SK-N-SH treated with all-trans-retinoic acid at 6 μM for 48 hours (cell line): ENCODE measurements at regions not wholly inside any gene's neighbourhood (a gene's known extent, or its start where the extent isn't known, plus 50 kb on each side); places are given as distances from the start of the nearest gene placed in this dataset.

Experiments used
- ATAC-seq: fragments of 200-7000 bp; cut with Tn5 transposase; 3 replicates; pipeline ENCODE4 v1.9.1; 2020; ENCODE audit warnings: mild to moderate bottlenecking, moderate library complexity
- ARNTL ChIP-seq: fragments of 450-650 bp; formaldehyde crosslinking; IDR thresholded peaks from 2 replicates; pipeline ENCODE4 v1.5.0; 2020; ENCODE audit warnings: low read depth, mild to moderate bottlenecking, moderate library complexity, borderline replicate concordance
- BACH2 ChIP-seq: fragments of 250-450 bp; sonication (Bioruptor Pico); IDR thresholded peaks from 2 replicates; pipeline ENCODE4 v1.9.0; 2021; ENCODE audit warnings: mild to moderate bottlenecking, borderline replicate concordance
- CREB5 ChIP-seq: fragments of 250-450 bp; sonication (Bioruptor Pico); IDR thresholded peaks from 2 replicates; pipeline ENCODE4 v1.5.1; 2020; ENCODE audit warnings: low read depth, mild to moderate bottlenecking, moderate library complexity
- CSDC2 ChIP-seq: fragments of 250-450 bp; sonication (Bioruptor Pico); IDR thresholded peaks from 2 replicates; pipeline ENCODE4 v1.5.0; 2020; ENCODE audit warnings: mild to moderate bottlenecking, moderate library complexity
- CSRNP3 ChIP-seq: fragments of 250-450 bp; sonication (Bioruptor Pico); IDR thresholded peaks from 2 replicates; pipeline ENCODE4 v1.5.1; 2021; ENCODE audit warnings: mild to moderate bottlenecking, moderate library complexity
- ESRRG ChIP-seq: fragments of 250-450 bp; sonication (Bioruptor Pico); IDR thresholded peaks from 2 replicates; pipeline ENCODE4 v1.6.1; 2021; ENCODE audit warnings: mild to moderate bottlenecking
- GLIS3 ChIP-seq: fragments of 250-450 bp; sonication (Bioruptor Pico); IDR thresholded peaks from 2 replicates; pipeline ENCODE4 v1.5.0; 2020; ENCODE audit warnings: mild to moderate bottlenecking, moderate library complexity
- ISL1 ChIP-seq: fragments of 250-450 bp; sonication (Bioruptor Pico); IDR thresholded peaks from 2 replicates; pipeline ENCODE4 v2.1.2; 2022; ENCODE audit warnings: mild to moderate bottlenecking, moderate library complexity
- OSR1 ChIP-seq: fragments of 250-450 bp; sonication (Bioruptor Pico); IDR thresholded peaks from 2 replicates; pipeline ENCODE4 v1.8.0; 2022; ENCODE audit warnings: moderate library complexity, mild to moderate bottlenecking, inconsistent platforms
- PATZ1 ChIP-seq: fragments of 250-450 bp; sonication (Bioruptor Pico); IDR thresholded peaks from 2 replicates; pipeline ENCODE4 v1.8.0; 2020; ENCODE audit warnings: mild to moderate bottlenecking, moderate library complexity, borderline replicate concordance
- POU6F1 ChIP-seq: fragments of 250-450 bp; sonication (Bioruptor Pico); IDR thresholded peaks from 2 replicates; pipeline ENCODE4 v1.8.0; 2021; ENCODE audit warnings: low read depth, mild to moderate bottlenecking, moderate library complexity, borderline replicate concordance
- PPARA ChIP-seq: fragments of 250-450 bp; sonication (Bioruptor Pico); IDR thresholded peaks from 2 replicates; pipeline ENCODE4 v1.5.0; 2020; ENCODE audit warnings: mild to moderate bottlenecking, borderline replicate concordance
- RARB ChIP-seq: fragments of 250-450 bp; sonication (Bioruptor Pico); IDR thresholded peaks from 2 replicates; pipeline ENCODE4 v1.8.0; 2021; ENCODE audit warnings: mild to moderate bottlenecking, moderate library complexity
- SNAI2 ChIP-seq: fragments of 250-450 bp; sonication (Bioruptor Pico); IDR thresholded peaks from 2 replicates; pipeline ENCODE4 v1.5.0; 2020; ENCODE audit warnings: mild to moderate bottlenecking, moderate library complexity
- TCF4 ChIP-seq: fragments of 250-450 bp; sonication (Bioruptor Pico); IDR thresholded peaks from 2 replicates; pipeline ENCODE4 v1.8.0; 2021; ENCODE audit warnings: mild to moderate bottlenecking, moderate library complexity, borderline replicate concordance
- TOX ChIP-seq: fragments of 250-450 bp; sonication (Bioruptor Pico); IDR thresholded peaks from 2 replicates; pipeline ENCODE4 v1.8.0; 2021; ENCODE audit warnings: mild to moderate bottlenecking, moderate library complexity, borderline replicate concordance
- TSHZ2 ChIP-seq: fragments of 250-450 bp; sonication (Bioruptor Pico); IDR thresholded peaks from 2 replicates; pipeline ENCODE4 v1.5.0; 2020; ENCODE audit warnings: mild to moderate bottlenecking, moderate library complexity
- ZC3H10 ChIP-seq: fragments of 250-450 bp; sonication (Bioruptor Pico); IDR thresholded peaks from 2 replicates; pipeline ENCODE4 v1.5.1; 2021; ENCODE audit warnings: mild to moderate bottlenecking, moderate library complexity
- ZFP3 ChIP-seq: fragments of 250-450 bp; sonication (Bioruptor Pico); IDR thresholded peaks from 2 replicates; pipeline ENCODE4 v1.5.0; 2020; ENCODE audit warnings: mild to moderate bottlenecking, moderate library complexity
- ZFP30 ChIP-seq: fragments of 450-650 bp; formaldehyde crosslinking; IDR thresholded peaks from 2 replicates; pipeline ENCODE4 v1.5.0; 2022; ENCODE audit warnings: mild to moderate bottlenecking, moderate library complexity
- ZNF565 ChIP-seq: fragments of 450-650 bp; formaldehyde crosslinking; conservative IDR thresholded peaks from 2 replicates; pipeline ENCODE4 v1.5.0; 2020; ENCODE audit warnings: low read depth, mild to moderate bottlenecking, moderate library complexity
- ZNF70 ChIP-seq: fragments of 450-650 bp; formaldehyde crosslinking; IDR thresholded peaks from 2 replicates; pipeline ENCODE4 v1.5.0; 2020; ENCODE audit warnings: mild to moderate bottlenecking, moderate library complexity
- ZNF8 ChIP-seq: fragments of 450-650 bp; formaldehyde crosslinking; IDR thresholded peaks from 2 replicates; pipeline ENCODE4 v1.5.0; 2020; ENCODE audit warnings: mild to moderate bottlenecking, moderate library complexity

- TF ChIP-seq ISL1 (CRISPR knock-in tag): no peak
- no peak for TF ChIP-seq PATZ1 (CRISPR knock-in tag)
- TF ChIP-seq TCF4 (CRISPR knock-in tag): no peak
- TF ChIP-seq TOX: no peak
- no peak for TF ChIP-seq PPARA (CRISPR knock-in tag)
- no peak for TF ChIP-seq OSR1 (CRISPR knock-in tag)
- TF ChIP-seq GLIS3: no peak
- no peak for TF ChIP-seq ZFP3 (CRISPR knock-in tag)
- TF ChIP-seq ZNF565 (CRISPR knock-in tag): no peak
- TF ChIP-seq RARB (CRISPR knock-in tag): no peak
- TF ChIP-seq BACH2 (CRISPR knock-in tag): no peak
- no peak for ATAC-seq
Measured at GRCh38 chr2:240373289-240373885, 62.1 kb upstream of the GPC1 start.

- peak; percentile 89 for ATAC-seq
- TF ChIP-seq GLIS3 (no peak), CSRNP3 (CRISPR knock-in tag) (no peak), PATZ1 (CRISPR knock-in tag) (no peak), ARNTL (no peak), CSDC2 (CRISPR knock-in tag) (peak; percentile 80), ZFP30 (no peak), ZNF565 (CRISPR knock-in tag) (no peak), ESRRG (CRISPR knock-in tag) (no peak), TSHZ2 (CRISPR knock-in tag) (no peak), OSR1 (CRISPR knock-in tag) (no peak), TOX (no peak), ZFP3 (CRISPR knock-in tag) (0 out of 2 replicates have a peak, but pooled peaks have one; percentile 71), SNAI2 (CRISPR knock-in tag) (no peak; the same call in 1 of the 2 replicates), ISL1 (CRISPR knock-in tag) (0 out of 2 replicates have a peak, but pooled peaks have one; percentile 49), ZC3H10 (CRISPR knock-in tag) (peak; percentile 43; the same call in 1 of the 2 replicates), POU6F1 (CRISPR knock-in tag) (no peak), ZNF8 (CRISPR knock-in tag) (no peak), TCF4 (CRISPR knock-in tag) (no peak), ZNF70 (no peak), BACH2 (CRISPR knock-in tag) (no peak), PPARA (CRISPR knock-in tag) (no peak), CREB5 (peak; percentile 64; the same call in 1 of the 2 replicates), RARB (CRISPR knock-in tag) (no peak)
Measured at GRCh38 chr2:240374085-240374907, 61.2 kb upstream of the GPC1 start.
